ENCODE measurements at regions not wholly inside any gene's neighbourhood (a gene's known extent, or its start where the extent isn't known, plus 50 kb on each side); places are given as distances from the start of the nearest gene placed in this dataset.

GRCh38 chr10:65172249-65172648, 1651.0 kb downstream of the REEP3 start:
- TF ChIP-seq CTCF (conservative IDR thresholded peaks at IDR 0.05; ENCODE audit: low read depth in 2 of 2) (no peak), POLR2AphosphoS5 (IDR thresholded peaks at IDR 0.05; ENCODE audit: low read depth) (no peak), EZH2 (IDR thresholded peaks at IDR 0.05; ENCODE audit: low read depth, unreplicated experiment) (no peak), CREB1 (CRISPR knock-in tag; IDR thresholded peaks at IDR 0.05; ENCODE audit: low read depth) (no peak), NANOG (IDR thresholded peaks at IDR 0.05; ENCODE audit: borderline replicate concordance) (no peak), JUNB (IDR thresholded peaks at IDR 0.05; ENCODE audit: unreplicated experiment) (no peak), EZH2phosphoT487 (IDR thresholded peaks at IDR 0.05; ENCODE audit: unreplicated experiment) (no peak), STAT1 (IDR thresholded peaks at IDR 0.05; ENCODE audit: unreplicated experiment) (no peak), ZNF114 (CRISPR knock-in tag; IDR thresholded peaks at IDR 0.05) (no peak)
- TF ChIP-seq, protein P1, sequence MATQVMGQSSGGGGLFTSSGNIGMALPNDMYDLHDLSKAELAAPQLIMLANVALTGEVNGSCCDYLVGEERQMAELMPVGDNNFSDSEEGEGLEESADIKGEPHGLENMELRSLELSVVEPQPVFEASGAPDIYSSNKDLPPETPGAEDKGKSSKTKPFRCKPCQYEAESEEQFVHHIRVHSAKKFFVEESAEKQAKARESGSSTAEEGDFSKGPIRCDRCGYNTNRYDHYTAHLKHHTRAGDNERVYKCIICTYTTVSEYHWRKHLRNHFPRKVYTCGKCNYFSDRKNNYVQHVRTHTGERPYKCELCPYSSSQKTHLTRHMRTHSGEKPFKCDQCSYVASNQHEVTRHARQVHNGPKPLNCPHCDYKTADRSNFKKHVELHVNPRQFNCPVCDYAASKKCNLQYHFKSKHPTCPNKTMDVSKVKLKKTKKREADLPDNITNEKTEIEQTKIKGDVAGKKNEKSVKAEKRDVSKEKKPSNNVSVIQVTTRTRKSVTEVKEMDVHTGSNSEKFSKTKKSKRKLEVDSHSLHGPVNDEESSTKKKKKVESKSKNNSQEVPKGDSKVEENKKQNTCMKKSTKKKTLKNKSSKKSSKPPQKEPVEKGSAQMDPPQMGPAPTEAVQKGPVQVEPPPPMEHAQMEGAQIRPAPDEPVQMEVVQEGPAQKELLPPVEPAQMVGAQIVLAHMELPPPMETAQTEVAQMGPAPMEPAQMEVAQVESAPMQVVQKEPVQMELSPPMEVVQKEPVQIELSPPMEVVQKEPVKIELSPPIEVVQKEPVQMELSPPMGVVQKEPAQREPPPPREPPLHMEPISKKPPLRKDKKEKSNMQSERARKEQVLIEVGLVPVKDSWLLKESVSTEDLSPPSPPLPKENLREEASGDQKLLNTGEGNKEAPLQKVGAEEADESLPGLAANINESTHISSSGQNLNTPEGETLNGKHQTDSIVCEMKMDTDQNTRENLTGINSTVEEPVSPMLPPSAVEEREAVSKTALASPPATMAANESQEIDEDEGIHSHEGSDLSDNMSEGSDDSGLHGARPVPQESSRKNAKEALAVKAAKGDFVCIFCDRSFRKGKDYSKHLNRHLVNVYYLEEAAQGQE (IDR thresholded peaks at IDR 0.05; ENCODE audit: unreplicated experiment) = no peak
- TF ChIP-seq, protein P2, sequence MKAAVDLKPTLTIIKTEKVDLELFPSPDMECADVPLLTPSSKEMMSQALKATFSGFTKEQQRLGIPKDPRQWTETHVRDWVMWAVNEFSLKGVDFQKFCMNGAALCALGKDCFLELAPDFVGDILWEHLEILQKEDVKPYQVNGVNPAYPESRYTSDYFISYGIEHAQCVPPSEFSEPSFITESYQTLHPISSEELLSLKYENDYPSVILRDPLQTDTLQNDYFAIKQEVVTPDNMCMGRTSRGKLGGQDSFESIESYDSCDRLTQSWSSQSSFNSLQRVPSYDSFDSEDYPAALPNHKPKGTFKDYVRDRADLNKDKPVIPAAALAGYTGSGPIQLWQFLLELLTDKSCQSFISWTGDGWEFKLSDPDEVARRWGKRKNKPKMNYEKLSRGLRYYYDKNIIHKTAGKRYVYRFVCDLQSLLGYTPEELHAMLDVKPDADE (IDR thresholded peaks at IDR 0.05) = no peak
- TF ChIP-seq, protein P3, sequence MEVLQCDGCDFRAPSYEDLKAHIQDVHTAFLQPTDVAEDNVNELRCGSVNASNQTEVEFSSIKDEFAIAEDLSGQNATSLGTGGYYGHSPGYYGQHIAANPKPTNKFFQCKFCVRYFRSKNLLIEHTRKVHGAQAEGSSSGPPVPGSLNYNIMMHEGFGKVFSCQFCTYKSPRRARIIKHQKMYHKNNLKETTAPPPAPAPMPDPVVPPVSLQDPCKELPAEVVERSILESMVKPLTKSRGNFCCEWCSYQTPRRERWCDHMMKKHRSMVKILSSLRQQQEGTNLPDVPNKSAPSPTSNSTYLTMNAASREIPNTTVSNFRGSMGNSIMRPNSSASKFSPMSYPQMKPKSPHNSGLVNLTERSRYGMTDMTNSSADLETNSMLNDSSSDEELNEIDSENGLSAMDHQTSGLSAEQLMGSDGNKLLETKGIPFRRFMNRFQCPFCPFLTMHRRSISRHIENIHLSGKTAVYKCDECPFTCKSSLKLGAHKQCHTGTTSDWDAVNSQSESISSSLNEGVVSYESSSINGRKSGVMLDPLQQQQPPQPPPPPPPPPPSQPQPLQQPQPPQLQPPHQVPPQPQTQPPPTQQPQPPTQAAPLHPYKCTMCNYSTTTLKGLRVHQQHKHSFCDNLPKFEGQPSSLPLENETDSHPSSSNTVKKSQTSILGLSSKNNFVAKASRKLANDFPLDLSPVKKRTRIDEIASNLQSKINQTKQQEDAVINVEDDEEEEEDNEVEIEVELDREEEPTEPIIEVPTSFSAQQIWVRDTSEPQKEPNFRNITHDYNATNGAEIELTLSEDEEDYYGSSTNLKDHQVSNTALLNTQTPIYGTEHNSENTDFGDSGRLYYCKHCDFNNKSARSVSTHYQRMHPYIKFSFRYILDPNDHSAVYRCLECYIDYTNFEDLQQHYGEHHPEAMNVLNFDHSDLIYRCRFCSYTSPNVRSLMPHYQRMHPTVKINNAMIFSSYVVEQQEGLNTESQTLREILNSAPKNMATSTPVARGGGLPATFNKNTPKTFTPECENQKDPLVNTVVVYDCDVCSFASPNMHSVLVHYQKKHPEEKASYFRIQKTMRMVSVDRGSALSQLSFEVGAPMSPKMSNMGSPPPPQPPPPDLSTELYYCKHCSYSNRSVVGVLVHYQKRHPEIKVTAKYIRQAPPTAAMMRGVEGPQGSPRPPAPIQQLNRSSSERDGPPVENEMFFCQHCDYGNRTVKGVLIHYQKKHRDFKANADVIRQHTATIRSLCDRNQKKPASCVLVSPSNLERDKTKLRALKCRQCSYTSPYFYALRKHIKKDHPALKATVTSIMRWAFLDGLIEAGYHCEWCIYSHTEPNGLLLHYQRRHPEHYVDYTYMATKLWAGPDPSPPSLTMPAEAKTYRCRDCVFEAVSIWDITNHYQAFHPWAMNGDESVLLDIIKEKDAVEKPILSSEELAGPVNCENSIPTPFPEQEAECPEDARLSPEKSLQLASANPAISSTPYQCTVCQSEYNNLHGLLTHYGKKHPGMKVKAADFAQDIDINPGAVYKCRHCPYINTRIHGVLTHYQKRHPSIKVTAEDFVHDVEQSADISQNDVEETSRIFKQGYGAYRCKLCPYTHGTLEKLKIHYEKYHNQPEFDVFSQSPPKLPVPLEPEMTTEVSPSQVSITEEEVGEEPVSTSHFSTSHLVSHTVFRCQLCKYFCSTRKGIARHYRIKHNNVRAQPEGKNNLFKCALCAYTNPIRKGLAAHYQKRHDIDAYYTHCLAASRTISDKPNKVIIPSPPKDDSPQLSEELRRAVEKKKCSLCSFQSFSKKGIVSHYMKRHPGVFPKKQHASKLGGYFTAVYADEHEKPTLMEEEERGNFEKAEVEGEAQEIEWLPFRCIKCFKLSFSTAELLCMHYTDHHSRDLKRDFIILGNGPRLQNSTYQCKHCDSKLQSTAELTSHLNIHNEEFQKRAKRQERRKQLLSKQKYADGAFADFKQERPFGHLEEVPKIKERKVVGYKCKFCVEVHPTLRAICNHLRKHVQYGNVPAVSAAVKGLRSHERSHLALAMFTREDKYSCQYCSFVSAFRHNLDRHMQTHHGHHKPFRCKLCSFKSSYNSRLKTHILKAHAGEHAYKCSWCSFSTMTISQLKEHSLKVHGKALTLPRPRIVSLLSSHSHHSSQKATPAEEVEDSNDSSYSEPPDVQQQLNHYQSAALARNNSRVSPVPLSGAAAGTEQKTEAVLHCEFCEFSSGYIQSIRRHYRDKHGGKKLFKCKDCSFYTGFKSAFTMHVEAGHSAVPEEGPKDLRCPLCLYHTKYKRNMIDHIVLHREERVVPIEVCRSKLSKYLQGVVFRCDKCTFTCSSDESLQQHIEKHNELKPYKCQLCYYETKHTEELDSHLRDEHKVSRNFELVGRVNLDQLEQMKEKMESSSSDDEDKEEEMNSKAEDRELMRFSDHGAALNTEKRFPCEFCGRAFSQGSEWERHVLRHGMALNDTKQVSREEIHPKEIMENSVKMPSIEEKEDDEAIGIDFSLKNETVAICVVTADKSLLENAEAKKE (CRISPR knock-in tag; IDR thresholded peaks at IDR 0.05) = no peak
